Type B pancreatic cell (in vitro differentiated cells): ENCODE measurements at regions not wholly inside any gene's neighbourhood (a gene's known extent, or its start where the extent isn't known, plus 50 kb on each side); places are given as distances from the start of the nearest gene placed in this dataset.

ENCODE experiments used
- DNase-seq: peaks from one replicate; pipeline ENCODE4 v3.0.0; 2021; ENCODE audit warnings: mixed read lengths; ENCODE audit not compliant: unreplicated experiment; ENCODE audit errors: extremely low spot score
- H3K27ac Mint-ChIP-seq: 2 replicates; pipeline ENCODE4 v1.8.0; 2021; ENCODE audit warnings: mild to moderate bottlenecking, mixed read lengths
- H3K27me3 Mint-ChIP-seq: 2 replicates; pipeline ENCODE4 v1.8.0; 2021; ENCODE audit warnings: mixed read lengths
- H3K36me3 Mint-ChIP-seq: 2 replicates; pipeline ENCODE4 v1.8.0; 2021; ENCODE audit warnings: mixed read lengths
- H3K4me1 Mint-ChIP-seq: one replicate; pipeline ENCODE4 v1.8.0; 2021; ENCODE audit warnings: mixed read lengths; ENCODE audit not compliant: unreplicated experiment
- H3K4me3 Mint-ChIP-seq: 2 replicates; pipeline ENCODE4 v1.8.0; 2021; ENCODE audit warnings: mild to moderate bottlenecking, mixed read lengths
- H3K9me3 Mint-ChIP-seq: 2 replicates; pipeline ENCODE4 v1.8.0; 2021; ENCODE audit warnings: mixed read lengths
- CTCF ChIP-seq: fragments of 200-600 bp; sonication (generic); conservative IDR thresholded peaks from 2 replicates; pipeline ENCODE4 v1.5.0; 2021; ENCODE audit warnings: antibody characterized with exemption, mild to moderate bottlenecking

- TF ChIP-seq CTCF: no peak
- no peak overlapping the region for H3K4me3 Mint-ChIP-seq
- H3K27me3 Mint-ChIP-seq: no peaks in the 10 kb centered on the region
- no peaks in the 10 kb centered on the region for H3K36me3 Mint-ChIP-seq
- DNase-seq: no peak
- H3K27ac Mint-ChIP-seq: no peak overlapping the region
- peaks cover 4% of the 10 kb centered on the region for H3K9me3 Mint-ChIP-seq
- peaks cover 7% of the 10 kb centered on the region for H3K4me1 Mint-ChIP-seq
Observed at GRCh38 chr9:1446671-1447070, 396.5 kb downstream of the DMRT2 start.

GRCh38 chr9:1453636-1454035 is 403.5 kb downstream of the DMRT2 start:
- Mint-ChIP-seq H3K9me3 (no peaks in the 10 kb centered on the region), H3K4me1 (peaks cover 20% of the 10 kb centered on the region), H3K27ac (no peak overlapping the region), H3K36me3 (no peaks in the 10 kb centered on the region), H3K4me3 (no peak overlapping the region), H3K27me3 (no peaks in the 10 kb centered on the region)
- TF ChIP-seq CTCF: no peak
- no peak for DNase-seq

- TF ChIP-seq CTCF: no peak
- H3K36me3 Mint-ChIP-seq: no peaks in the 10 kb centered on the region
- no peaks in the 10 kb centered on the region for H3K9me3 Mint-ChIP-seq
- H3K4me3 Mint-ChIP-seq: no peak overlapping the region
- H3K27me3 Mint-ChIP-seq: no peaks in the 10 kb centered on the region
- DNase-seq: no peak
- peaks cover 20% of the 10 kb centered on the region for H3K4me1 Mint-ChIP-seq
- no peak overlapping the region for H3K27ac Mint-ChIP-seq
Observed at GRCh38 chr9:1454211-1454610, 404.1 kb downstream of the DMRT2 start.

- H3K4me3 Mint-ChIP-seq: peak overlapping the region; percentile 17
- peaks cover 20% of the 10 kb centered on the region for H3K4me1 Mint-ChIP-seq
- no peak overlapping the region for H3K27ac Mint-ChIP-seq
- H3K36me3 Mint-ChIP-seq: no peaks in the 10 kb centered on the region
- no peaks in the 10 kb centered on the region for H3K27me3 Mint-ChIP-seq
- no peaks in the 10 kb centered on the region for H3K9me3 Mint-ChIP-seq
- DNase-seq: no peak
- no peak for TF ChIP-seq CTCF
Observed at GRCh38 chr9:1454616-1455347, 404.6 kb downstream of the DMRT2 start.

GRCh38 chr9:1455766-1456165 is 405.6 kb downstream of the DMRT2 start:
- Mint-ChIP-seq H3K36me3 (no peaks in the 10 kb centered on the region), H3K9me3 (peaks cover 5% of the 10 kb centered on the region), H3K4me3 (no peak overlapping the region), H3K27me3 (no peaks in the 10 kb centered on the region), H3K4me1 (peaks cover 27% of the 10 kb centered on the region), H3K27ac (no peak overlapping the region)
- no peak for TF ChIP-seq CTCF
- no peak for DNase-seq
